ENCODE measurements at regions not wholly inside any gene's neighbourhood (a gene's known extent, or its start where the extent isn't known, plus 50 kb on each side); places are given as distances from the start of the nearest gene placed in this dataset.

GRCh38 chrX:35340465-35340864 lies 397.9 kb downstream of the FAM47B start:
- TF ChIP-seq REST (IDR thresholded peaks at IDR 0.05; ENCODE audit: low read depth) (no peak), RAD21 (IDR thresholded peaks at IDR 0.05; ENCODE audit: low read depth) (no peak), YY1 (IDR thresholded peaks at IDR 0.05; ENCODE audit: low read depth) (no peak), TEAD4 (IDR thresholded peaks at IDR 0.05) (no peak), CEBPB (IDR thresholded peaks at IDR 0.05) (no peak), USF1 (IDR thresholded peaks at IDR 0.05) (no peak), EP300 (IDR thresholded peaks at IDR 0.05; ENCODE audit: borderline replicate concordance) (no peak), TAF1 (IDR thresholded peaks at IDR 0.05; ENCODE audit: low read depth) (no peak), MAX (IDR thresholded peaks at IDR 0.05) (no peak)

All from Ishikawa (cell line).